ENCODE measurements at regions not wholly inside any gene's neighbourhood (a gene's known extent, or its start where the extent isn't known, plus 50 kb on each side); places are given as distances from the start of the nearest gene placed in this dataset.

DNA sequence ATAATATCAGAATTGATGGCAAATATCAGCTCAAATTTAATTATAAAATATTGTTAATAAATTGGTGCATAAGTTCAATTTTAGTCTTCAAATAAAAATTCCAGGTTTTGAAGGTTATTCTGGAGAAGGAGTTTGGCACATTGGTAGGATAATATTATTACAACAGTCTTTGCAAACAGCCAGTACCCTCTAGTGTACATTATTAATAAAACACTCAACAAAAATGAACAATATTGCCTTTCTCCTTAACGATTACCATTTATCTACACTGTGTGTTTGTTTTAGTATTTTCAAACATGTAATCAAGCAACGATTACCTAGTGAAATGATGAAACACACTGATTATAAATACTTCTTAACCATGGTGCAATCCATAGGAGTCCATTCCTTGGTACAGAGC lies 334.0 kb upstream of the FSIP2 start:
- WGBS (ENCODE audit: insufficient coverage, low coverage, missing lambda C conversion rate) = 2% methylated on average over 2 of the region's 2 CpGs
- Histone ChIP-seq H3K9me3 (replicated peaks; ENCODE audit: control insufficient read depth, insufficient read depth, low read depth, low read length) (0 out of 2 replicates have a peak, but pooled peaks cover 3% of the 10 kb centered on the region), H3K9me1 (ENCODE audit: control insufficient read depth, insufficient read depth, low read length) (no peaks in the 10 kb centered on the region), H3K4me3 (no peak overlapping the region), H3K27me3 (ENCODE audit: control insufficient read depth in 2 of 2, insufficient read depth in 2 of 2, low read length in 2 of 2) (no peaks in the 10 kb centered on the region), H2AFZ (ENCODE audit: low read depth, low read length) (no peak overlapping the region), H3K36me3 (ENCODE audit: control insufficient read depth, insufficient read depth, low read length) (no peaks in the 10 kb centered on the region), H3K4me2 (ENCODE audit: insufficient read depth, low read length) (no peak overlapping the region), H3K79me2 (ENCODE audit: control insufficient read depth, insufficient read depth, low read length) (no peaks in the 10 kb centered on the region), H4K20me1 (replicated peaks; ENCODE audit: control insufficient read depth, insufficient read depth, low read length) (no peaks in the 10 kb centered on the region), H3K27ac (ENCODE audit: extremely low read depth, low read depth, low read length) (no peak overlapping the region), H3K9ac (ENCODE audit: insufficient read depth in 1 of 2, low read depth in 2 of 2, low read length in 2 of 2) (no peak overlapping the region), H3K4me1 (replicated peaks in 1 of 2; ENCODE audit: control insufficient read depth in 2 of 2, insufficient read depth in 2 of 2, low read length in 2 of 2) (no peaks in the 10 kb centered on the region)
- FAIRE-seq (no peak), ATAC-seq (no peak), DNase-seq (ENCODE audit: extremely low read depth in 1 of 4, low spot score in 3 of 4) (no peak)
- POLR2A ChIA-PET = no interaction called here
- intact Hi-C loops (cut with micrococcal nuclease) (no loop called here), in situ Hi-C loops (cut with MboI) (no loop called here)
- CTCF ChIA-PET (ENCODE audit: low intra/inter-chr PET ratio) = no interaction called here
- no TSS peak for BruUV-seq (replicated peaks)
- no peak for TF ChIP-seq ZNF124 (CRISPR knock-in tag; IDR thresholded peaks at IDR 0.05)
- no peak for TF ChIP-seq ZNF277 (CRISPR knock-in tag; IDR thresholded peaks at IDR 0.05; ENCODE audit: borderline replicate concordance)
- no peak for TF ChIP-seq RAD21 (CRISPR knock-in tag; conservative IDR thresholded peaks at IDR 0.05 in 1 of 2, IDR thresholded peaks at IDR 0.05 in 1 of 2)
- no peak for TF ChIP-seq KLF16 (IDR thresholded peaks at IDR 0.05)
- no peak for TF ChIP-seq RUNX1 (IDR thresholded peaks at IDR 0.05; ENCODE audit: low read depth)
- TF ChIP-seq TAF7 (tag; IDR thresholded peaks at IDR 0.05) = no peak
- TF ChIP-seq HDAC2 (IDR thresholded peaks at IDR 0.05) = no peak
- TF ChIP-seq, protein P1, sequence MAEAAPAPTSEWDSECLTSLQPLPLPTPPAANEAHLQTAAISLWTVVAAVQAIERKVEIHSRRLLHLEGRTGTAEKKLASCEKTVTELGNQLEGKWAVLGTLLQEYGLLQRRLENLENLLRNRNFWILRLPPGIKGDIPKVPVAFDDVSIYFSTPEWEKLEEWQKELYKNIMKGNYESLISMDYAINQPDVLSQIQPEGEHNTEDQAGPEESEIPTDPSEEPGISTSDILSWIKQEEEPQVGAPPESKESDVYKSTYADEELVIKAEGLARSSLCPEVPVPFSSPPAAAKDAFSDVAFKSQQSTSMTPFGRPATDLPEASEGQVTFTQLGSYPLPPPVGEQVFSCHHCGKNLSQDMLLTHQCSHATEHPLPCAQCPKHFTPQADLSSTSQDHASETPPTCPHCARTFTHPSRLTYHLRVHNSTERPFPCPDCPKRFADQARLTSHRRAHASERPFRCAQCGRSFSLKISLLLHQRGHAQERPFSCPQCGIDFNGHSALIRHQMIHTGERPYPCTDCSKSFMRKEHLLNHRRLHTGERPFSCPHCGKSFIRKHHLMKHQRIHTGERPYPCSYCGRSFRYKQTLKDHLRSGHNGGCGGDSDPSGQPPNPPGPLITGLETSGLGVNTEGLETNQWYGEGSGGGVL (CRISPR knock-in tag; IDR thresholded peaks at IDR 0.05) = no peak
- no peak for TF ChIP-seq RNF2 (IDR thresholded peaks at IDR 0.05)
- TF ChIP-seq CC2D1A (IDR thresholded peaks at IDR 0.05) = no peak
- no peak for TF ChIP-seq KLF10 (CRISPR knock-in tag; IDR thresholded peaks at IDR 0.05)
- no peak for TF ChIP-seq ZNF197 (CRISPR knock-in tag; IDR thresholded peaks at IDR 0.05; ENCODE audit: low read depth)
